DND-41 (cell line): ENCODE measurements at regions not wholly inside any gene's neighbourhood (a gene's known extent, or its start where the extent isn't known, plus 50 kb on each side); places are given as distances from the start of the nearest gene placed in this dataset.

Source experiments
- ATAC-seq: fragments of 200-7000 bp; cut with Tn5 transposase; 3 replicates; pipeline ENCODE4 v1.9.1; 2021; ENCODE audit warnings: low read depth; ENCODE audit not compliant: insufficient read depth
- DNase-seq: peaks from one replicate; pipeline ENCODE4 v3.0.0-alpha.2; 2020
- H2AFZ ChIP-seq: 2 replicates; pipeline ENCODE4 v1.6.0; 2012; ENCODE audit warnings: low read depth, low read length
- H3K27ac ChIP-seq: 2 replicates; pipeline ENCODE4 v1.5.1; 2012; ENCODE audit warnings: low read length, inconsistent platforms
- H3K27me3 ChIP-seq: fragments of 200-600 bp; sonication (generic); 2 replicates; pipeline ENCODE4 v1.6.0; 2012; ENCODE audit warnings: low read length, mild to moderate bottlenecking, inconsistent platforms; ENCODE audit not compliant: insufficient read depth, poor library complexity
- H3K36me3 ChIP-seq: 2 replicates; pipeline ENCODE4 v1.5.1; 2012; ENCODE audit warnings: low read length, inconsistent platforms; ENCODE audit not compliant: insufficient read depth
- H3K4me1 ChIP-seq: 2 replicates; pipeline ENCODE4 v1.5.1; 2012; ENCODE audit warnings: mild to moderate bottlenecking, low read length; ENCODE audit not compliant: insufficient read depth
- H3K4me2 ChIP-seq: 2 replicates; pipeline ENCODE4 v1.6.0; 2012; ENCODE audit warnings: mild to moderate bottlenecking, moderate library complexity, low read length, inconsistent platforms; ENCODE audit not compliant: insufficient read depth
- H3K4me3 ChIP-seq, 2 experiments: fragments of 200-600 bp in 1 of 2; shearing (Covaris generic) in 1 of 2; 2 replicates each; pipeline ENCODE4 v1.5.1; 2012 to 2016; ENCODE audit warnings: inconsistent platforms in 2 of 2, low read length in 2 of 2, mild to moderate bottlenecking in 2 of 2, low read depth in 1 of 2, moderate library complexity in 1 of 2
- H3K79me2 ChIP-seq: 2 replicates; pipeline ENCODE4 v1.6.0; 2012; ENCODE audit warnings: low read length, inconsistent platforms; ENCODE audit not compliant: insufficient read depth
- H3K9ac ChIP-seq: 2 replicates; pipeline ENCODE4 v1.6.0; 2012; ENCODE audit warnings: low read depth, mild to moderate bottlenecking, inconsistent platforms, low read length, moderate library complexity
- H3K9me3 ChIP-seq: 2 replicates; pipeline ENCODE4 v1.5.1; 2012; ENCODE audit warnings: low read length, moderate library complexity, mild to moderate bottlenecking, inconsistent platforms; ENCODE audit not compliant: insufficient read depth, severe bottlenecking
- H4K20me1 ChIP-seq: 2 replicates; pipeline ENCODE4 v1.6.0; 2012; ENCODE audit warnings: low read length; ENCODE audit not compliant: insufficient read depth
- CTCF ChIP-seq: IDR thresholded peaks from 2 replicates; pipeline ENCODE4 v1.5.1; 2012; ENCODE audit warnings: borderline replicate concordance, low read length, moderate library complexity, mild to moderate bottlenecking; ENCODE audit not compliant: poor library complexity, severe bottlenecking; ENCODE audit errors: extremely low read depth
- EZH2 ChIP-seq: IDR thresholded peaks from 3 replicates; pipeline ENCODE4 v1.6.1; 2012; ENCODE audit warnings: borderline replicate concordance, low read depth, mild to moderate bottlenecking, moderate library complexity, low read length, inconsistent platforms; ENCODE audit not compliant: severe bottlenecking

- DNase-seq: no peak
- no peaks in the 10 kb centered on the region for H3K79me2 ChIP-seq
- H3K27ac ChIP-seq: no peak overlapping the region
- H3K4me1 ChIP-seq: no peaks in the 10 kb centered on the region
- peaks cover 8% of the 10 kb centered on the region for H3K9me3 ChIP-seq
- no peak overlapping the region for H3K4me2 ChIP-seq
- ATAC-seq: no peak
- no peak overlapping the region for H3K4me3 ChIP-seq
- TF ChIP-seq EZH2: no peak
- no peak for TF ChIP-seq CTCF
- no peaks in the 10 kb centered on the region for H3K36me3 ChIP-seq
- H4K20me1 ChIP-seq: no peaks in the 10 kb centered on the region
- H2AFZ ChIP-seq: no peak overlapping the region
- no peaks in the 10 kb centered on the region for H3K27me3 ChIP-seq
- no peak overlapping the region for H3K9ac ChIP-seq
These were observed 64.8 kb upstream of the PRR20G start for GRCh38 chr3:127352612-127353011.

GRCh38 chr3:127351775-127352350 lies 64.0 kb upstream of the PRR20G start:
- Histone ChIP-seq H3K4me3 (no peak overlapping the region), H3K27me3 (no peaks in the 10 kb centered on the region), H3K27ac (no peak overlapping the region), H3K79me2 (no peaks in the 10 kb centered on the region), H3K4me2 (no peak overlapping the region), H4K20me1 (no peaks in the 10 kb centered on the region), H2AFZ (no peak overlapping the region), H3K4me1 (no peaks in the 10 kb centered on the region), H3K9ac (no peak overlapping the region), H3K36me3 (no peaks in the 10 kb centered on the region), H3K9me3 (peaks cover 7% of the 10 kb centered on the region)
- TF ChIP-seq CTCF: no peak
- no peak for TF ChIP-seq EZH2
- ATAC-seq (no peak), DNase-seq (no peak)

GRCh38 chr3:127351321-127351720 lies 63.5 kb upstream of the PRR20G start:
- Histone ChIP-seq H3K36me3 (no peaks in the 10 kb centered on the region), H3K4me2 (no peak overlapping the region), H3K79me2 (no peaks in the 10 kb centered on the region), H3K9me3 (peaks cover 2% of the 10 kb centered on the region), H3K4me1 (no peaks in the 10 kb centered on the region), H3K9ac (no peak overlapping the region), H3K27me3 (no peaks in the 10 kb centered on the region), H2AFZ (no peak overlapping the region), H3K27ac (no peak overlapping the region), H3K4me3 (no peak overlapping the region), H4K20me1 (no peaks in the 10 kb centered on the region)
- ATAC-seq (no peak), DNase-seq (no peak)
- TF ChIP-seq EZH2 (no peak), CTCF (no peak)
